GM12892 (cell line): ENCODE measurements at regions not wholly inside any gene's neighbourhood (a gene's known extent, or its start where the extent isn't known, plus 50 kb on each side); places are given as distances from the start of the nearest gene placed in this dataset.

ENCODE experiments used
- POLR2A ChIP-seq: IDR thresholded peaks from 2 replicates; pipeline ENCODE4 v1.6.1; 2011; ENCODE audit warnings: low read depth, low read length, control low read depth
- POLR2AphosphoS5 ChIP-seq: IDR thresholded peaks from 2 replicates; pipeline ENCODE4 v1.6.1; 2011; ENCODE audit warnings: low read depth, low read length, control low read depth
- TAF1 ChIP-seq: IDR thresholded peaks from 2 replicates; pipeline ENCODE4 v1.6.1; 2011; ENCODE audit warnings: low read depth, mild to moderate bottlenecking, control low read depth, low read length, borderline replicate concordance

- TF ChIP-seq POLR2A (no peak), TAF1 (no peak), POLR2AphosphoS5 (no peak)
Measured at GRCh38 chrX:110541266-110541665, 182.6 kb downstream of the RTL9 start.
